SK-N-SH treated with all-trans-retinoic acid at 6 μM for 48 hours (cell line): ENCODE measurements at regions not wholly inside any gene's neighbourhood (a gene's known extent, or its start where the extent isn't known, plus 50 kb on each side); places are given as distances from the start of the nearest gene placed in this dataset.

ENCODE experiments used
- ATAC-seq: fragments of 200-7000 bp; cut with Tn5 transposase; 3 replicates; pipeline ENCODE4 v1.9.1; 2020; ENCODE audit warnings: mild to moderate bottlenecking, moderate library complexity
- ARNTL ChIP-seq: fragments of 450-650 bp; formaldehyde crosslinking; IDR thresholded peaks from 2 replicates; pipeline ENCODE4 v1.5.0; 2020; ENCODE audit warnings: low read depth, mild to moderate bottlenecking, moderate library complexity, borderline replicate concordance
- BACH2 ChIP-seq: fragments of 250-450 bp; sonication (Bioruptor Pico); IDR thresholded peaks from 2 replicates; pipeline ENCODE4 v1.9.0; 2021; ENCODE audit warnings: mild to moderate bottlenecking, borderline replicate concordance
- CSRNP3 ChIP-seq: fragments of 250-450 bp; sonication (Bioruptor Pico); IDR thresholded peaks from 2 replicates; pipeline ENCODE4 v1.5.1; 2021; ENCODE audit warnings: mild to moderate bottlenecking, moderate library complexity
- ESRRG ChIP-seq: fragments of 250-450 bp; sonication (Bioruptor Pico); IDR thresholded peaks from 2 replicates; pipeline ENCODE4 v1.6.1; 2021; ENCODE audit warnings: mild to moderate bottlenecking
- GLIS3 ChIP-seq: fragments of 250-450 bp; sonication (Bioruptor Pico); IDR thresholded peaks from 2 replicates; pipeline ENCODE4 v1.5.0; 2020; ENCODE audit warnings: mild to moderate bottlenecking, moderate library complexity
- ISL1 ChIP-seq: fragments of 250-450 bp; sonication (Bioruptor Pico); IDR thresholded peaks from 2 replicates; pipeline ENCODE4 v2.1.2; 2022; ENCODE audit warnings: mild to moderate bottlenecking, moderate library complexity
- PATZ1 ChIP-seq: fragments of 250-450 bp; sonication (Bioruptor Pico); IDR thresholded peaks from 2 replicates; pipeline ENCODE4 v1.8.0; 2020; ENCODE audit warnings: mild to moderate bottlenecking, moderate library complexity, borderline replicate concordance
- POU6F1 ChIP-seq: fragments of 250-450 bp; sonication (Bioruptor Pico); IDR thresholded peaks from 2 replicates; pipeline ENCODE4 v1.8.0; 2021; ENCODE audit warnings: low read depth, mild to moderate bottlenecking, moderate library complexity, borderline replicate concordance
- PPARA ChIP-seq: fragments of 250-450 bp; sonication (Bioruptor Pico); IDR thresholded peaks from 2 replicates; pipeline ENCODE4 v1.5.0; 2020; ENCODE audit warnings: mild to moderate bottlenecking, borderline replicate concordance
- RARB ChIP-seq: fragments of 250-450 bp; sonication (Bioruptor Pico); IDR thresholded peaks from 2 replicates; pipeline ENCODE4 v1.8.0; 2021; ENCODE audit warnings: mild to moderate bottlenecking, moderate library complexity
- SNAI2 ChIP-seq: fragments of 250-450 bp; sonication (Bioruptor Pico); IDR thresholded peaks from 2 replicates; pipeline ENCODE4 v1.5.0; 2020; ENCODE audit warnings: mild to moderate bottlenecking, moderate library complexity
- TCF4 ChIP-seq: fragments of 250-450 bp; sonication (Bioruptor Pico); IDR thresholded peaks from 2 replicates; pipeline ENCODE4 v1.8.0; 2021; ENCODE audit warnings: mild to moderate bottlenecking, moderate library complexity, borderline replicate concordance
- TOX ChIP-seq: fragments of 250-450 bp; sonication (Bioruptor Pico); IDR thresholded peaks from 2 replicates; pipeline ENCODE4 v1.8.0; 2021; ENCODE audit warnings: mild to moderate bottlenecking, moderate library complexity, borderline replicate concordance
- TSHZ2 ChIP-seq: fragments of 250-450 bp; sonication (Bioruptor Pico); IDR thresholded peaks from 2 replicates; pipeline ENCODE4 v1.5.0; 2020; ENCODE audit warnings: mild to moderate bottlenecking, moderate library complexity
- ZFP3 ChIP-seq: fragments of 250-450 bp; sonication (Bioruptor Pico); IDR thresholded peaks from 2 replicates; pipeline ENCODE4 v1.5.0; 2020; ENCODE audit warnings: mild to moderate bottlenecking, moderate library complexity
- ZFP30 ChIP-seq: fragments of 450-650 bp; formaldehyde crosslinking; IDR thresholded peaks from 2 replicates; pipeline ENCODE4 v1.5.0; 2022; ENCODE audit warnings: mild to moderate bottlenecking, moderate library complexity
- ZNF565 ChIP-seq: fragments of 450-650 bp; formaldehyde crosslinking; conservative IDR thresholded peaks from 2 replicates; pipeline ENCODE4 v1.5.0; 2020; ENCODE audit warnings: low read depth, mild to moderate bottlenecking, moderate library complexity
- ZNF70 ChIP-seq: fragments of 450-650 bp; formaldehyde crosslinking; IDR thresholded peaks from 2 replicates; pipeline ENCODE4 v1.5.0; 2020; ENCODE audit warnings: mild to moderate bottlenecking, moderate library complexity
- ZNF8 ChIP-seq: fragments of 450-650 bp; formaldehyde crosslinking; IDR thresholded peaks from 2 replicates; pipeline ENCODE4 v1.5.0; 2020; ENCODE audit warnings: mild to moderate bottlenecking, moderate library complexity
- TF ChIP-seq, protein P1 (sequence below): fragments of 250-450 bp; sonication (Bioruptor Pico); IDR thresholded peaks from 2 replicates; pipeline ENCODE4 v1.5.1; 2020; ENCODE audit warnings: low read depth, mild to moderate bottlenecking, moderate library complexity

- TF ChIP-seq ZNF565 (CRISPR knock-in tag) (no peak), BACH2 (CRISPR knock-in tag) (no peak), ISL1 (no peak), GLIS3 (CRISPR knock-in tag) (no peak), POU6F1 (CRISPR knock-in tag) (no peak), ZNF8 (no peak), ZFP30 (CRISPR knock-in tag) (no peak), ARNTL (CRISPR knock-in tag) (no peak)
- TF ChIP-seq, protein P1, sequence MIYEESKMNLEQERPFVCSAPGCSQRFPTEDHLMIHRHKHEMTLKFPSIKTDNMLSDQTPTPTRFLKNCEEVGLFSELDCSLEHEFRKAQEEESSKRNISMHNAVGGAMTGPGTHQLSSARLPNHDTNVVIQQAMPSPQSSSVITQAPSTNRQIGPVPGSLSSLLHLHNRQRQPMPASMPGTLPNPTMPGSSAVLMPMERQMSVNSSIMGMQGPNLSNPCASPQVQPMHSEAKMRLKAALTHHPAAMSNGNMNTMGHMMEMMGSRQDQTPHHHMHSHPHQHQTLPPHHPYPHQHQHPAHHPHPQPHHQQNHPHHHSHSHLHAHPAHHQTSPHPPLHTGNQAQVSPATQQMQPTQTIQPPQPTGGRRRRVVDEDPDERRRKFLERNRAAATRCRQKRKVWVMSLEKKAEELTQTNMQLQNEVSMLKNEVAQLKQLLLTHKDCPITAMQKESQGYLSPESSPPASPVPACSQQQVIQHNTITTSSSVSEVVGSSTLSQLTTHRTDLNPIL (CRISPR knock-in tag): no peak
- no peak for ATAC-seq
These were observed 437.2 kb upstream of the ID2 start for GRCh38 chr2:8244639-8245038.

DNA sequence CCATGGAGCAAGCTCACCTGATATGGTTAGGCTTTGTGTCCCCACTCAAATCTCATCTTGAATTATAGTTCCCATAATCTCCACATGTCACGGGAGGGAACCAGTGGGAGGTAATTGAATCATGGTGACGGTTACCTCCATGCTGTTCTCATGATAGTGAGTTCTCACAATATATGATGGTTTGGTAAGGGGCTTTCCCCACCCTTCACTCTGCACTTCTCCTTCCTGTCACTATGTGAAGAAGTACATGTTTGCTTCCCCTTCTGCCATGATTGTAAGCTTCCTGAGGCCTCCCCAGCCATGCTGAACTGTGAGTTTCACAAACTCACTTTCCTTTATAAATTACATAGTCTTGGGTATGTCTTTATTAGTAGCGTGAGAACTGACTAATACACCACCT is 435.7 kb upstream of the ID2 start:
- no peak for ATAC-seq
- TF ChIP-seq RARB (CRISPR knock-in tag) (no peak), ZFP3 (CRISPR knock-in tag) (no peak), PPARA (CRISPR knock-in tag) (no peak), POU6F1 (CRISPR knock-in tag) (no peak), ISL1 (no peak)
- TF ChIP-seq, protein P1 (CRISPR knock-in tag): no peak

- TF ChIP-seq ZNF8 (no peak), RARB (CRISPR knock-in tag) (no peak), TOX (CRISPR knock-in tag) (no peak), SNAI2 (CRISPR knock-in tag) (no peak), ZFP3 (CRISPR knock-in tag) (no peak), PATZ1 (CRISPR knock-in tag) (no peak), ARNTL (CRISPR knock-in tag) (no peak), ESRRG (no peak), TCF4 (no peak), BACH2 (CRISPR knock-in tag) (no peak), ZNF70 (CRISPR knock-in tag) (no peak), ISL1 (no peak), CSRNP3 (CRISPR knock-in tag) (no peak), POU6F1 (CRISPR knock-in tag) (no peak), TSHZ2 (CRISPR knock-in tag) (no peak), PPARA (CRISPR knock-in tag) (no peak)
- TF ChIP-seq, protein P1 (CRISPR knock-in tag): no peak
- no peak for ATAC-seq
These were observed 433.8 kb upstream of the ID2 start for GRCh38 chr2:8247905-8248622.
